IMR-90 (cell line): ENCODE measurements at regions not wholly inside any gene's neighbourhood (a gene's known extent, or its start where the extent isn't known, plus 50 kb on each side); places are given as distances from the start of the nearest gene placed in this dataset.

Source experiments
- ATAC-seq: fragments of 200-7000 bp; cut with Tn5 transposase; 2 replicates; pipeline ENCODE4 v1.9.1; 2020; ENCODE audit warnings: low read depth, mild to moderate bottlenecking, moderate library complexity
- BruUV-seq: library from RNA; stranded (reverse); fragments of 400-500 nt; replicated peaks from 2 replicates; lab custom pipeline; 2021; lab: Mats Ljungman, UMichigan
- CTCF ChIA-PET: fragments of 300-600 bp; formaldehyde crosslinking; extraction: SDS; loops from one replicate; lab custom pipeline; 2021; ENCODE audit warnings: antibody characterized with exemption; lab: Yijun Ruan, JAX
- POLR2A ChIA-PET: fragments of 300-600 bp; sonication (Branson Sonifier 250); formaldehyde crosslinking; loops from one replicate; lab custom pipeline; 2022; ENCODE audit warnings: antibody characterized with exemption; ENCODE audit not compliant: unreplicated experiment; lab: Charles Lee
- DNase-seq: peaks from one replicate; pipeline ENCODE4 v3.0.0; 2013
- H2AFZ ChIP-seq: replicated peaks from 2 replicates; pipeline ENCODE3; 2013; ENCODE audit warnings: low read length, mild to moderate bottlenecking; ENCODE audit not compliant: poor library complexity
- H2AK5ac ChIP-seq: 2 replicates; pipeline ENCODE4 v1.6.1; 2013; ENCODE audit warnings: low read depth, low read length, inconsistent platforms
- H2AK9ac ChIP-seq: replicated peaks from 2 replicates; pipeline ENCODE3; 2013; ENCODE audit warnings: mild to moderate bottlenecking, low read depth, low read length, moderate library complexity; ENCODE audit not compliant: poor library complexity
- H2BK120ac ChIP-seq: 2 replicates; pipeline ENCODE4 v1.6.1; 2013; ENCODE audit warnings: low read depth, low read length, inconsistent platforms
- H2BK15ac ChIP-seq: 3 replicates; pipeline ENCODE4 v1.6.1; 2013; ENCODE audit warnings: low read depth, low read length, inconsistent platforms
- H2BK20ac ChIP-seq: 2 replicates; pipeline ENCODE4 v1.6.1; 2013; ENCODE audit warnings: low read depth, mild to moderate bottlenecking, inconsistent platforms, low read length, moderate library complexity
- H2BK5ac ChIP-seq: 2 replicates; pipeline ENCODE4 v1.6.1; 2013; ENCODE audit warnings: mild to moderate bottlenecking, low read depth, low read length, inconsistent platforms; ENCODE audit not compliant: poor library complexity, severe bottlenecking
- H3K14ac ChIP-seq: replicated peaks from 2 replicates; pipeline ENCODE4 v1.6.1; 2013; ENCODE audit warnings: low read depth, low read length, inconsistent platforms
- H3K18ac ChIP-seq: 2 replicates; pipeline ENCODE4 v1.6.1; 2013; ENCODE audit warnings: low read depth, low read length, control low read depth
- H3K23ac ChIP-seq: 2 replicates; pipeline ENCODE4 v1.6.1; 2013; ENCODE audit warnings: low read depth, low read length, inconsistent platforms
- H3K27ac ChIP-seq: 2 replicates; pipeline ENCODE4 v1.5.1; 2013; ENCODE audit warnings: mild to moderate bottlenecking, control low read depth, low read length; ENCODE audit not compliant: insufficient read depth
- H3K27me3 ChIP-seq: 2 replicates; pipeline ENCODE4 v1.6.1; 2013; ENCODE audit warnings: low read length; ENCODE audit not compliant: control insufficient read depth, insufficient read depth
- H3K36me3 ChIP-seq: 2 replicates; pipeline ENCODE4 v1.6.1; 2013; ENCODE audit warnings: low read length, mixed read lengths; ENCODE audit not compliant: control insufficient read depth, insufficient read depth
- H3K4ac ChIP-seq: 2 replicates; pipeline ENCODE4 v1.6.1; 2013; ENCODE audit warnings: low read depth, low read length, inconsistent platforms
- H3K4me1 ChIP-seq: 2 replicates; pipeline ENCODE4 v1.6.1; 2013; ENCODE audit warnings: low read length, mixed read lengths; ENCODE audit not compliant: control insufficient read depth, insufficient read depth
- H3K4me2 ChIP-seq: 2 replicates; pipeline ENCODE4 v1.6.1; 2013; ENCODE audit warnings: low read depth, mild to moderate bottlenecking, control low read depth, low read length, moderate library complexity
- H3K4me3 ChIP-seq: 2 replicates; pipeline ENCODE4 v1.5.1; 2013; ENCODE audit warnings: low read depth, mild to moderate bottlenecking, control low read depth, low read length, moderate library complexity; ENCODE audit not compliant: insufficient read depth
- H3K56ac ChIP-seq: 2 replicates; pipeline ENCODE4 v1.6.1; 2013; ENCODE audit warnings: low read length, inconsistent platforms; ENCODE audit not compliant: insufficient read depth; ENCODE audit errors: extremely low read depth
- H3K79me1 ChIP-seq, 2 experiments: 2 replicates each; pipeline ENCODE4 v1.6.1; 2013; ENCODE audit warnings: low read length in 2 of 2, inconsistent platforms in 1 of 2, low read depth in 1 of 2
- H3K9ac ChIP-seq: 2 replicates; pipeline ENCODE4 v1.6.1; 2013; ENCODE audit warnings: low read depth, low read length, control low read depth
- H3K9me1 ChIP-seq: 2 replicates; pipeline ENCODE4 v1.6.1; 2013; ENCODE audit warnings: low read length, inconsistent platforms; ENCODE audit not compliant: insufficient read depth
- H3K9me3 ChIP-seq: 2 replicates; pipeline ENCODE4 v1.6.1; 2013; ENCODE audit warnings: low read length; ENCODE audit not compliant: control insufficient read depth, insufficient read depth
- H4K20me1 ChIP-seq: 2 replicates; pipeline ENCODE4 v1.6.1; 2013; ENCODE audit warnings: low read length, inconsistent platforms; ENCODE audit not compliant: insufficient read depth
- H4K5ac ChIP-seq: 2 replicates; pipeline ENCODE4 v1.6.1; 2013; ENCODE audit warnings: mild to moderate bottlenecking, low read depth, low read length, control low read depth
- H4K8ac ChIP-seq, 2 experiments: 2 replicates each; pipeline ENCODE4 v1.6.1; 2013; ENCODE audit warnings: low read depth in 2 of 2, low read length in 2 of 2, control low read depth in 1 of 2, inconsistent platforms in 1 of 2
- H4K91ac ChIP-seq: 2 replicates; pipeline ENCODE4 v1.6.1; 2013; ENCODE audit warnings: low read depth, low read length, inconsistent platforms; ENCODE audit not compliant: insufficient read depth
- FOS ChIP-seq: fragments of 150-350 bp; IDR thresholded peaks from 2 replicates; pipeline ENCODE4 v1.6.1; 2016; ENCODE audit warnings: low read depth, low read length
- WGBS, 2 experiments: methylation state at CpG; one replicate each; pipeline versions ENCODE4 v1.1.5 to v1.1.7; 2013; ENCODE audit warnings: missing lambda C conversion rate in 2 of 2; ENCODE audit not compliant: insufficient read length in 1 of 2; ENCODE audit errors: extremely low coverage in 2 of 2; 5-methylcytosine and 5-hydroxymethylcytosine counted together
- dilution Hi-C: fragments of 300-500 bp; cut with HindIII; formaldehyde crosslinking; loops from one replicate; pipeline ENCODE4 v1.14.3; 2018; ENCODE audit warnings: low sequenced_read_pairs; ENCODE audit not compliant: unreplicated experiment
- in situ Hi-C: fragments of 300-500 bp; cut with MboI; formaldehyde crosslinking; loops from 3 replicates; pipeline ENCODE4 v1.14.3; 2019; ENCODE audit warnings: low sequenced_read_pairs, inconsistent platforms, mixed read lengths
- intact Hi-C: fragments of 100-400 bp; cut with micrococcal nuclease; formaldehyde crosslinking; loops from 2 replicates; pipeline ENCODE4 v1.10.0; 2022

DNA sequence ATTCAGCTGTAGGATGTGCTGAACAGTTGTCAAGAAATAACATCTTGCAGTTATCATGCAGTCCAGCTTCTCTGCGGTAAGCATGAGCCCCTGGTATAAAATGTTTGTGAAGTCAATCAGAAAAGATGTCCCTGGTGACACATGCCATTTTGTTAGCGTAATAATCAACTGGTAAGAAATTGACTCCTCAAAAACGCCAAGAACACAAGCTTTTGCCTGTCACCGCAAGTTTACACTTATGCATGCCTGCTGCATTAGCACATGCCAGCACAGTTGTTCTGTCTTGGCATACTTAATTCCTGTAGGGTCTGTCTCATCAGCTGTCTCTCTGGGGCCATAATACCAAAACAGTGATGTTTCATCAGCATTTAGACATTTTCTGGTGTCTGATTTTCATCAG is 524.8 kb upstream of the DSEL start:
- H4K5ac ChIP-seq: no peak overlapping the region
- dilution Hi-C loops: no loop called here
- POLR2A ChIA-PET: no interaction called here

More for the DNA sequence above, 524.8 kb upstream of the DSEL start:
- Histone ChIP-seq H3K9me3 (no peaks in the 10 kb centered on the region), H3K4me1 (no peaks in the 10 kb centered on the region; the same call in 1 of the 2 replicates), H4K20me1 (no peaks in the 10 kb centered on the region), H3K4me2 (no peak overlapping the region), H3K27ac (no peak overlapping the region), H4K8ac (no peak overlapping the region), H2BK120ac (no peak overlapping the region), H3K4ac (no peak overlapping the region), H3K18ac (no peak overlapping the region), H3K27me3 (no peaks in the 10 kb centered on the region), H3K56ac (no peak overlapping the region), H3K36me3 (no peaks in the 10 kb centered on the region), H2AK5ac (no peak overlapping the region), H3K23ac (no peak overlapping the region), H2BK15ac (no peak overlapping the region), H3K79me1 (no peaks in the 10 kb centered on the region), H4K91ac (no peak overlapping the region), H2BK5ac (no peak overlapping the region), H2BK20ac (no peak overlapping the region; the same call in 1 of the 2 replicates), H3K9ac (no peak overlapping the region), H2AK9ac (no peak overlapping the region), H3K9me1 (no peaks in the 10 kb centered on the region), H3K4me3 (no peak overlapping the region), H3K14ac (0 out of 2 replicates have a peak overlapping the region, but pooled peaks have one; percentile 2), H2AFZ (no peak overlapping the region)
- no peak for TF ChIP-seq FOS
- ATAC-seq (peak; percentile 54), DNase-seq (peak; percentile 48)
- in situ Hi-C loops: no loop called here
- no TSS peak for BruUV-seq
- intact Hi-C loops: no loop called here
- 76% methylated on average over 3 of the region's 4 CpGs; no CpG with 5 or more reads in 1 of the 2 experiments for WGBS, 2 experiments
- CTCF ChIA-PET: no interaction called here
